Epithelial cell of esophagus (primary cell): ENCODE measurements at regions not wholly inside any gene's neighbourhood (a gene's known extent, or its start where the extent isn't known, plus 50 kb on each side); places are given as distances from the start of the nearest gene placed in this dataset.

Experiments used
- DNase-seq: peaks from one replicate; pipeline ENCODE4 v3.0.0; 2010; ENCODE audit warnings: low read depth
- H3K4me3 ChIP-seq: 2 replicates; pipeline ENCODE4 v1.5.1; 2011; ENCODE audit warnings: mild to moderate bottlenecking, low read length, control low read depth
- TF ChIP-seq, protein P1 (sequence below): IDR thresholded peaks from 2 replicates; pipeline ENCODE4 v1.5.1; 2011; ENCODE audit warnings: low read depth, mild to moderate bottlenecking, low read length, control low read depth, inconsistent platforms; ENCODE audit not compliant: insufficient read depth; ENCODE audit errors: missing control alignments

DNA sequence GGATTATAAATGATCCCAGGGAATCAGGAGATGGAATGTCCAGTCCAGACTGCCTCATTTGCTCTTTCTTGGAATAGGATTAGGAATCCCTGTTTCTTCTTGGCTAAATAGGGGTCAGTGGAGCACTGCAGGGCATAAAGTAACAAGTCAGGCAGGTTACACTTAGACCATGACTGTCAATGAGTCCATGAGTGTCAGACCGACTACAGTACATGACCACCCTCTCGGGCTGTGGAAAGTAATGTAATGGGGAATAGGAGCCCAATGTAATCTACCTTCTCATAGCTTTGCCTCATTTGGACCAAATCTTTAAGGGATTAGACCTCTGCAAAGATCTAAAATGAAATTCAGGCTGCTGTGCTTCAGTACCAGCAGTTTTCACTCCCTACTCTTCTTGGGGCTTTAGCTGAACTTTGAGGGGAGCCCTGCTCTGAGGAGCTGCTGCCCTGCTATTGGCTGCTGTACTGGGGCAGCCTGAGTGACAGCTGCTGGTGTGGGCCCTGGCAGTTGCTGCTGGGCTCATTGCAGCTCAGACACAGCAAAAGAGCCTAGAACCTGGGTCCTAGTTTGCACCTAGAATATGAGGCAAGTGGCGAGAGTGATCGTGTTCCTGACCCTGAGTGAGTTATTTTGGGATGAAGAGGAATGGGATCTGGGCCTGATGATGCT, 62.2 kb upstream of the OR4E1 start:
- no peak overlapping the region for H3K4me3 ChIP-seq
- TF ChIP-seq, protein P1, sequence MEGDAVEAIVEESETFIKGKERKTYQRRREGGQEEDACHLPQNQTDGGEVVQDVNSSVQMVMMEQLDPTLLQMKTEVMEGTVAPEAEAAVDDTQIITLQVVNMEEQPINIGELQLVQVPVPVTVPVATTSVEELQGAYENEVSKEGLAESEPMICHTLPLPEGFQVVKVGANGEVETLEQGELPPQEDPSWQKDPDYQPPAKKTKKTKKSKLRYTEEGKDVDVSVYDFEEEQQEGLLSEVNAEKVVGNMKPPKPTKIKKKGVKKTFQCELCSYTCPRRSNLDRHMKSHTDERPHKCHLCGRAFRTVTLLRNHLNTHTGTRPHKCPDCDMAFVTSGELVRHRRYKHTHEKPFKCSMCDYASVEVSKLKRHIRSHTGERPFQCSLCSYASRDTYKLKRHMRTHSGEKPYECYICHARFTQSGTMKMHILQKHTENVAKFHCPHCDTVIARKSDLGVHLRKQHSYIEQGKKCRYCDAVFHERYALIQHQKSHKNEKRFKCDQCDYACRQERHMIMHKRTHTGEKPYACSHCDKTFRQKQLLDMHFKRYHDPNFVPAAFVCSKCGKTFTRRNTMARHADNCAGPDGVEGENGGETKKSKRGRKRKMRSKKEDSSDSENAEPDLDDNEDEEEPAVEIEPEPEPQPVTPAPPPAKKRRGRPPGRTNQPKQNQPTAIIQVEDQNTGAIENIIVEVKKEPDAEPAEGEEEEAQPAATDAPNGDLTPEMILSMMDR = no peak
- no peak for DNase-seq

DNA sequence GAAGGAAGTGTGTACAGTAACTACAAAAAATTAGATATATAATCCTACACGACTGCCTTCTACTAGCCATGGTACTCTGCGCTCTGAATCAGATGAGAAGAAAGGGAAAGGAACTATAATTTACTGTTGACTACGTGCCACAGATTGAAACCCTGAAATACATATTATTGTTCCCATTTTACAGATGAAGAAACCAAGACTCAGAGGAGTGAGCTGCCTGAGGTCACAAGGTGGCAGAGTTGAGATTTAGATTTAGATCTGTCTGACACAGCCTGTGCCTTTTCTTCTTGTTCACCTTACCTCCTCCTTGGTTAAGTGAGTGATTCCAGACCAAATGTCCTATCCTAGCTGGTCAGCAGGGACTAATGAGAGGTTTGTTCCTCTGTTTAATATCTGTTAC, 61.6 kb upstream of the OR4E1 start:
- H3K4me3 ChIP-seq = no peak overlapping the region
- no peak for DNase-seq
- TF ChIP-seq, protein P1 = no peak

DNA sequence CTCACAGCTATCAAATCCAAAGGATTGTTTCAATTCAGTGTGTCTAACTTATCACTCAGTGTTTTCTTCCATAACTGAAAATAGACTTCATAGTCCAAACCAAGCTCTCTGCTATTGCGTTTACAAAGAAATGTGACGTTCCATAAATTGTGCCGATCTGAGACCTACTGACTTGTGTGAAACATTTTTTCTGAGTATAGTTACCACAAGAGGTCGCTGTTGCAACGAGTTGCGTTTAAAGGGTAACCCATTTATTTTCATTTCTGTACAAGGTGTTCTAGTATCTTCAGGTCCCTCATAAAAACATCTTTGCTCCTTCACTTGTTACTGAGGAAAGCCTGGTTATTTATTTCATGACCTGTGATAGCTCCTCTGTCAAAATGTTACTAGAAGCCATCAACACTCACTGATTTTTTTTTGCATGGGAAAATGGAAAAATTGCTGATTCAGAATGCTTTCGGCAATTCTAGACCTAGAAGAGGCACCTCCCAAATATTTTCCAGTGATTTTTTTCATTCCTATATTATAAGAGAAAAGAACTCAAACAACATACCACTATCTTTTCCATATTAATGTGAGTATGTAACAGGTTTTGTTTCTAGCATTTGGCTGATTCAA, 60.9 kb upstream of the OR4E1 start:
- H3K4me3 ChIP-seq = no peak overlapping the region
- DNase-seq = peak; percentile 60
- TF ChIP-seq, protein P1 = peak; percentile 52

DNA sequence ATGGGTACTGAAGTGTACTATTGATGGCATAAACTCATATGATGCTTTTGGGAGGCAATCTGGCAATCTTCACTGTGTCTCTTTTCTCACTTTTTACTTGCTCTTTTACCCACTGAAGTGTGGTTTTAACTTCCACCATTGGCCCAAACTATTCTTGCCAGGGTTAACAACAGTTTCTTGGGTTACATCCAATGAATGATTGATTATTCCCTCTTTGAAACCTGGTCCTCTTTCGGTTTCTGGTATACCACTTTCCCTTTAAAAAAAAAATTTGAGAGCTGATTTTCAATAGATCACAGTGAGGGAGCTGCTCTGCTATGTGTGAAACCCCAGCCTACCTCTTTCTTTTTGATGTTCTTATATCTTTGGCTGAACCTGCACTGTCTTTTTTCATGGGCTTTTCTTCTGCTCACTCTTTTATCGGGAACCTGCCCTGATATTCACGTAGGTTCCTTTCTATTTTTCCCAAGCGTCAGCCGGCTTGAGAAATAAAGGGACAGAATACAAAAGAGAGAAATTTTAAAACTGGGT, 56.1 kb upstream of the OR4E1 start:
- no peak for DNase-seq
- TF ChIP-seq, protein P1 = no peak
- H3K4me3 ChIP-seq = no peak overlapping the region

DNA sequence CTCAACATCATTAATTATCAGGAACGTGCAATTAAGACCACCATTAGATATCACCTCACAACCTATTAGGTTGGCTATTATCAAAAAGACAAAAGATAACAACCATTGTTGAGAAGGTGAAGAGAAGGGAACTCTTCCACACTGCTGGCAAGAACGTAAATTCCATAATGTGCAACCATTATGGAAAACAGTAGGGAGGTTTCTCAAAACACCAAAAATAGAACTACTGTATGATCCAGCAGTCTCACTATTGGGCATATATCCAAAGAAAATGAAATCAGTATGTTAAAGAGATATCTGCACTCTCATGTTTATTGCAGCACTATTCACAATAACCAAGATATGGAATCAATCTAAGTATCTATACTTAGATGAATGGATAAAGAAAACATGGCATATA, 51.6 kb upstream of the OR4E1 start:
- no peak for DNase-seq
- TF ChIP-seq, protein P1 = no peak
- H3K4me3 ChIP-seq = no peak overlapping the region

DNA sequence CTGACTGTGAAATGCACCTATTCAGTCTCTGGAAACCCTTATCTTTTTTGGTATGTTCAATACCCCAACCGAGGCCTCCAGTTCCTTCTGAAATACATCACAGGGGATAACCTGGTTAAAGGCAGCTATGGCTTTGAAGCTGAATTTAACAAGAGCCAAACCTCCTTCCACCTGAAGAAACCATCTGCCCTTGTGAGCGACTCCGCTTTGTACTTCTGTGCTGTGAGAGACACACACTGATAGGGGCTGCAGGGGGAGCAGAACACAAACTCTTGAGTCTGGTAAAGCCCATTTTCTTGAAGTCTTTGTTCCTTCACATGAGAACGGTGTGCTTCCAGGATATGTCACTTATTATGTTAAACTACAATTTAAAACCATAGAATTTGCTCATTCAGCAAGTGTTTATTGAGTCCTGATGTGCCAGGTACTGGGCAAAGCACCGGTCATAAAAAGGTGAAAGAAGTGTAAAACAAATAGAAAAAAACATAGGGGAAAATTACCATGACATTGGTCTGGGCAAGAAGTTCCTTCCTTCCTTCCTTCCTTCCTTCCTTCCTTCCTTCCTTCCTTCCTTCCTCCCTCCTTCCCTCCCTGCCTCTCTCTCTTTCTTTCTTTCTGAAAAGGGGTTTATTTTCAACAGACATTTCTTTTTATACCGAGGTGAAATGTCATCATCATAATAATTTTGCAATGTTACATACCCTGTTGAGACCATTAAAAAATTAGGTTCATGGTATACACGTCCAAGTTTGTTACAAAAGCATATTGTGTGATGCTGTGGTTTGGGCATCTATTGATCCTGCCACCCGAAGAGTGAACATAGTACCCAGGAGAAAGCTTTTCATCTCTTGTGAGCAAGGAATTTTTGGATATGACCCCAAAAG, 50.7 kb upstream of the OR4E1 start:
- DNase-seq = no peak
- H3K4me3 ChIP-seq = no peak overlapping the region
- TF ChIP-seq, protein P1 = no peak
